GM18498 (cell line): ENCODE measurements at regions not wholly inside any gene's neighbourhood (a gene's known extent, or its start where the extent isn't known, plus 50 kb on each side); places are given as distances from the start of the nearest gene placed in this dataset.

ENCODE experiments used
- ATAC-seq: cut with Tn5 transposase; IDR thresholded peaks from one replicate; pipeline ENCODE4 v1.9.1; 2021; ENCODE audit warnings: mild to moderate bottlenecking, moderate library complexity; ENCODE audit not compliant: unreplicated experiment

DNA sequence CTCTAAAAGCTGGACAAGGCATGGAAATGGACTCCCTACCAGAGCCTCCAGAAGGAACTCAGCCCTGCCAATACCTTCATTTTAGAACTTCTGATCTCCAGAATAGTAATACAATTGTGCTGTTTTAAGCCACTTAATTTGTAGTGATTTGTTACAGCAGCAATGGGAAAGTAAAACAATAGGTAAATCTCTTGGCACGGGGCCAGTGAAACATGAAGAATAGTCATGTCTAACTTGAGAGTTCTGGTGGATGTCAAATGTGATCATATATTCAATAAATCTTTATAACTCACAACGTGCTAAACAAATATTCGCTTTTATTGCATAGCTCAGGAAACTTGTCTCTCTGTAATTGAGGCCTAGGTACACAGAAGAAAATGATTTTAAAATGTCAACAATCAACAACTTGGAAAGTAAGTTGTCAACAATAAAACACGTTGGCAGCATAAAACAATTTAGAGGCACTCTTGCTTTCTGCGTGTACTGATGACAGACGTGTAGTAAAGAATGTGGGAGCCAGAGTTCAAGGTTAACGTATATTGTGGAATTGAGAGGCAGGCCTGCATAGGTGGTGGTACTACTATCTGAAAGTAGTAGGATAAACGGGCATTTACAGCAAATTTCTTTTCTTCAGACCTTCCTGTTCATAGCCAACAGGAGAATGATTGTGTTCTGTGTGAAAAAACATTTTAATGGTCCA, 140.5 kb upstream of the OPRM1 start:
- ATAC-seq = no peak

DNA sequence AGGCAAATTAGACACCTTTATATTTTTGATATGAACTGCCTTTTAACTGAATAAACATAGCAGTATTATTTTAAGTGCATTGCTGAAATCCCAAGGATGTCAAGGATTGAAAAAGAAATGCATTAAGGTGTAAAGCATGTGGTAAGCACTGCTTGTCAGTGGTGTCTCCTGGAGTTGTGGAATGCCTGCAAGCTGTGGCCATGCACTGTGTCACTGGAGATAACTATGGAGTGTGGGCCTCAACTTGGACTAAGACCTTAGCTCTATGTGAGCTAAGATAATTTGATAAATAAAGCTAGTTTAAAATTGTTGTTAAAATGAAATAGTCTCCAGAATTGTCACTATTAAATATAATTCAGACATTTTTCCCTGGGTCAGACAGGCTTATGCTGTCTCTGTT, 156.6 kb upstream of the OPRM1 start:
- ATAC-seq = no peak

DNA sequence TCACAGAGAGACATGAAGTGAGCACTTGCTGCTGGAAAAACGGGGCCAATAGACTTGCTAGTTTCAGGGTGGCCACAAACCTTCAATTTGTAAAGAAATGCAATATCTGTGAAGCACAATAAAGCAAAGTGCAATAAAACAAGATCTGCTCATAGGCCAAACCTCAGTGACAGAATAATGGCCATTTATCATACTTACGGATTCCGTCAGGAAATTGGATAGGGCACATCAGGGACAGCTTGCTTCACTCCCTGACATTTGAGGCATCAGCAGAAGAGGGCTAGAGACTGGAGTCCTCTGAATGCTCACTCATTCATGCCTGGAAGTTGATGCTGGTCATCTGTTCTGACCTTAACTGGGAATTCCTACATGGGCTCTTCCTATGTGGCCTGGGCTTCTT, 165.5 kb upstream of the OPRM1 start:
- no peak for ATAC-seq

DNA sequence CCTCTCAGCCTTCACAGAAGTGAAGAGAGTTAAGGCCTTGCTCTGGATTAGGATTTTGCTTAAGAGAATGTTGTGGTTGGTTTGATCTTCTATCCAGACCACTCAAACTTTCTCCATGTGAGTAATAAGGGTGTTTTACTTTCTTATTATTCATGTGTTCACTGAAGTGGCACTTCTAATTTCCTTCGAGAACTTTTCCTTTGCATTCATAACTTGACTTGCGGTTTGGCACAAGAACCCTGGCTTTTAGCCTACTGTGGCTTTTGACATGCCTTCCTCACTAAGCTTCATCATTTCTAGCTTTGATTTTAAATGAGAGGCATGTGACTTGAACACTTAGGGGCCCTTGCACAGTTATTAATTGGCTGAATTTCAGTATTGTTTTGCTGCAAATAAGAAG, 166.1 kb upstream of the OPRM1 start:
- ATAC-seq = no peak

DNA sequence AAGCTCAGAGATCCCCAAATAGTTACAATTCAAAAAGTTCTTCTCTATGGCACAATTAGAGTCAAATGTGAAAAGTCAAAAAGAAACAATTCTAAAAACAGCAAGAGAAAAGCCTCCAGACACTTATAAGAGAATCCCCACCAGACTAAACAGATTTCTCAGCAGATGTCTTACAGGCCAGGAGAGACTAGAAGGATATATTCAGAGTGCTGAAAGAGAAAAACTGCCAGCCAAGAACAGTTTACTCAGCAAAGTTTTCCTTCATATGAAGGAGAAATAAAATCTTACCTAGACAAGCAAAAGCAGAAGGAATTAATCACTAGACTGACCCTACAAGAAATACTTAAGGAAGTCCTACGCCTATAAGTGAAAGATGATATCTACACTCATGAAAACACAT, 176.1 kb upstream of the OPRM1 start:
- ATAC-seq = no peak

GRCh38 chr6:153862139-153862538, 176.9 kb upstream of the OPRM1 start:
- no peak for ATAC-seq

DNA sequence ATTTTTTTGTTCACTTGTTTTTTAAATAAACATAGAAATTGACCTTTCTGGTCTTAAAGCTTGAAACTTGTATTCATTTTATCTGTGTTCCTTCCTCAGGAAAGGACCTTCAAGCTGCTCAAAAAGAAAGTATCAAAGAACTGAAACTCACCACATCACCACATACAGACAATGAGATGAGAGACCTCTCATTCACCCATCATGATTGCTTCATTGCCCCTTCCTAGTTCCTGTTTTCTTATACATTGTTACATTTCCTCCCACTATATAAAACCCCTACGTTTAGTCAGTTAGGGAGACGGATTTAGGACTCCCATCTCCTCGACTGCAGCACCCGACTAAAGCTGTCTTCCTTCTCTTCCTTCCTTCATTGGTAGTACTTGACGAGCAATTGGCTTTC, 180.5 kb upstream of the OPRM1 start:
- peak; percentile 79 for ATAC-seq

DNA sequence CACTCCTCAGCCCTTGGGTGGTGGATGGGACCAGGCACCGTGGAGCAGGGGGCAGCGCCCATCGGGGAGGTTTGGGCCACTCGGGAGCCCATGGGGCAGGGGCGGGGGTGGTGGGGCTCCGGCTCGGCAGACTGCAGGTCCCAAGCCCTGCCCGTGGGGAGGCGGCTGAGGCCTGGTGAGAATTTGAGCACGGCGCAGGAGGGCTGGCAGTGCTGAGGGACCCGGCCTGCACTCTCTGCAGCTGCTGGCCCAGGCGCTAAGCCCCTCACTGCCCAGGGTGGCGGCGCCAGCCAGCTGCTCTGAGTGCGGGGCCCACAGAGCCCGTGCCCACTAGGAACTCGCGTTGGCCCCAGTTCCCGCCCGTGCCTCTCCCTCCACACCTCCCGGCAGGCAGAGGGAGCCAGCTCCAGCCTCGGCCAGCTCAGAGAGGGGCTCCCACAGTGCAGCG, 182.1 kb upstream of the OPRM1 start:
- ATAC-seq = no peak

- ATAC-seq = no peak
These were observed 186.6 kb upstream of the OPRM1 start for GRCh38 chr6:153852481-153852880.

DNA sequence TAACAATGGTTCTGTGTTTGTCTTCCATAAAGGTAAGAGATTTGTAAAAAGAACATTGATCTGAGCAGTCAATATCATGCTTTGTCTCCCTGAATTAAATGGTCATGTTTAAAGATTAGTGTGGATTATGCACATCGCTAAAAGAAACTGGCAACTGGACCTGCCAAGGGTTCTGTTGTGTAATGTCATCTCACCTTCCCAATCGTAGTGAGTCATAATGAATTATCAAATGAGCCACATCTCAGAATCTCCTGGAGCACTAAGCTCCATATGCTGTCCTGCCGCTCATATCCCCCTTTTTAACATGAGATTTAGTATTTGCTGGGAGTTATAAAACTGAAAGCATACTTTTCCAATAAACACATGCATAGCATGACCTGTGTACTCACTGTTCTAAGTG, 187.0 kb upstream of the OPRM1 start:
- ATAC-seq = no peak

DNA sequence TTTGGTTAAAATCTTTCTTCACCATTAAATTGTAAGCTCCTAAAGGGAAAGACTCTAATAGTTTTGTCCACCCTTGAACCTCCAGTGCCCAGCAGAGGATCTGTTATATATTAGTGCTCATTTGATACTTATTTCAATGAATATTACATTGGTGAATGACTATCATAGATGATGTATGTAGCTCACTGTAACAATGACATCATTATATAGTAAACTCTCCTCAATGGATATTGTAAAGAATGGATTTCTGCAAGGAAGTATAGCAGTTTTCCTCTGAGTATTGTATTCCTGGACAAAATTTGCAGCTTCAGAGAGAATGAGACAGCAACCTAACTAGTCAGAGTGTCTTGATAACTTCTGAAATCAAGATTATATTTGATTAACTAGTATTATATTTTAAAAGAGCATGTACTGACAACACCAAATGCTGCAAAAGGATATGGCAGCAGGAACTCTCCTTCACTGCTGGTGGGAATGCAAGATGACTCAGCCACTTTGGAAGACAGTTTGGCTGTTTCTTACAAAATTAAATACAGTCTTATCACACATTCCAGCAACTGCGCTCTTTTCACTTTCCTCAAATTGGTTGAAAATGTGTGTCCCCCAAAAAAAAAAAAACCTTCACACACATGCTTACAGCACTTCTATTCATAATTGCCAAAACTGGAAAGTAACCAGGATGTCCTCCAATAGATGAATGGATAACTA, 189.8 kb upstream of the OPRM1 start:
- ATAC-seq = no peak

DNA sequence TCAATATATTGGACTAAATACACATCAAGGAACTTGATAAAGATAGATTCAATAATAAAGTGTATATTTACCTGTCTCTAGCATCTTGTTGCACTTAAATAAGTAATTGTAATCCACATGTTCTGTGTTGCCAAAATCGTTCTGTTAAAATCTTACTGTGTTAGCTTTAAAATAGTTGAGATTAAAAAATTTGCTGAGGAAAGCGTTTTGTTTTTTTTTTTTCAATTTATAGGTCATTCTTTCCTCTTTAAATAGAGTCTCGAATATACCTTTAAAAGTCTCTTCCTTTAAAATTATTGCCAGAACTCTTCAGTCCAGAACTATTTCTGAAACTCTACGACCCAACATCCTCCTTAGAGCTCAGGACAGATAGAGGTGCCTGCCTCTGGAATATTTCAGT, 195.6 kb upstream of the OPRM1 start:
- ATAC-seq = no peak

DNA sequence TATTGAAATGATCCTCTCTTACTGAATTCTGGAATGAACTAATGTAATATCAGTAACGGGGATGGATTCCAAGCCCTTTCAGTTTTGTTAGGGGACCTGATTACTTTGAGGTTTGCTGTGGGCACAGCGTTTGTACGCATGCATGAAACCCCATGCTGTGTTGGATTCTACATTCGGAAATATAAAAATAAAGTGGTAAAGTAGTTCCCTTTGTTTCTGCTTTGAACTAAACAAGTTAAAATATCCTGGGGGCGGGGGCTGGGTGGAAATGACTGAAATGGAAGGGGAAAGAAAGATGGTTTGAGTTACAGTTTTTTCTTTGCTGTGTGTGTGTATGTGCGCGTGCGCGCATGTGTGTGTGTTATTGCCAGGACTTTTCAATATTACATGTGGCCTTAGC, 196.5 kb upstream of the OPRM1 start:
- ATAC-seq = no peak

DNA sequence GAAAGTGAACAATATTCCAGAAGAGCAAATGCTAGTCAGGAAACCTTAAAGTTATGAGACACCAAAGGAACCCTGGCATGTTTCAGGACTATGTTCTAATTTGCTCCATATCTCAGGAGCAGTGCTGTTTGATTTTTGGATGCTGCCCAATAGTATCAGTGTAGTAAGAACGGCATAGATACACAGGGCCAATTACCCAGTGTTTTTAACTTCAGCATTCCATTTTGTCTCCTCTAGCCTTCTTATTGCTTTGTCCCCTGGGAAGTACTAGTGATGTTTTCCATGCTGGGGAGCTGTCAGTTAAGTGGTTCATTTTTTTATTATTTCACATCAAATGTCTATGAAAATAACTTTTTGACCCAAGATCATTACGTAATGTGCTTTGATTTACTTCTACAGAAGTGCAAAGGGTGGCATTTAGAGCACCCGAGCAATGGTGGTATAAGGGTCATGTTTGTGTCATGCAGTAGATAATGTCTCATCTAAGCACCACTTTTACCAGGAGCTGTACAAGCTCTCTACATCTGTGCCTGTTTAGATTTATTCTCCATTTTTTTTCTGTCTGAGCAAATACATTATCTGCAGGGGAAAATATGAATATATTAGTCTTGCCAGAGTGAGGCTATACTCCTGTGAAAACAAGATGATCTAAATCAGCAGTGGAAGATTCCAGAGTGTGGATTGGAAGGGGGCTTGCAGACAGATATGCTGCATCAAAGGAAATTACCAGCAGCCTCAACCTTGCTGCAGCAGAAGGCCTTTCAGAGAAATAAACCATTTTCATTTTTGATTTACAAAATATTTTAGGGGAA, 198.8 kb upstream of the OPRM1 start:
- no peak for ATAC-seq

DNA sequence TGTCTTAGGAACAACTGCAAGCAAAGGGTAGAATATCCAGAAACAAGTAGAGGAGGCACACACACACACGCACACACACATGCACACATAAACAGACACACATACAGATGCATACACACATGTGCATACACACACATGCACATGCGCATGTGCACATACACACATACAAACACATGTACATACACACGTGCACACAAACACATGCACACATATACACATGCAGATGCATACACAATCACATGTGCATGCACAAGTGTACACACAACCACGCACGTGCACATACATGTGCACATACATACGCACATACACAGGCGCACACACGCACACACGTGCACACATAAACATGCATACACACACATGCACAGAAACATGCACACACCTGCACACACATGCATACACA, 206.5 kb upstream of the OPRM1 start:
- no peak for ATAC-seq

DNA sequence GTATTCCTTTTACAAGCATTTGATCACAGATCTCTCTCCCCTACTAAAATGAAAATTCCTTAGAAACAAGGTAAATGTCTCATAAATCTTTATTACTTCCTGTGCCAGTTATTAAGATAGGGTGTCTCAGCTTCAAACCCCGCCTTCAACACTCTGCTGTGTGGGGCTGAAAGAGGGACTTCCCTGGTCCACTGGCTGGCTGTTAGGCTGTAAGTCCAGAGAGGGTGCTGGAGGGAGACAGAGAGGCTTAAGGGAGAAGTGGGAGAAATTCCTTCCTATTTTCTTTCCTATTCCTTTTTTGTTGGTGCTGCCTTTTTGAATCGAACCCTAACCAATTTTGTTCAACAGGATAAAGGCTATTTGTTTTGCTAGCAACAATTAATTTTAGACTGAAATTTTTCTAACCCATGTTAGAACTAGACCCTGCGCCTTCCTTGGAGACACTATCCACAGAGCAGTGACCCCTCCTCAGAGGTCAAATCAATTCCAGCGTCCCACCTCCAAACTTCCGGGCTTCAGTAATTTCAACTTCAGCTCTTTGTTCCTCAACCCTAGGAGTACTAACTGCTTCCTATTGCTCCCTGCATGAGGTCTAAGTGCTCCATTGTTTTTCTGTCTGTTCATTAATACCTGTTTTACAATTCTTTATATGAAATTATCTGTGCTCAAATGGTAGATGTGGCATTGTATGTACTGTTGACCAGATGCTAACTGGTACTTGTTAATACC, 207.5 kb upstream of the OPRM1 start:
- ATAC-seq = no peak

GRCh38 chr6:153817173-153817572, 221.9 kb upstream of the OPRM1 start:
- ATAC-seq = no peak

DNA sequence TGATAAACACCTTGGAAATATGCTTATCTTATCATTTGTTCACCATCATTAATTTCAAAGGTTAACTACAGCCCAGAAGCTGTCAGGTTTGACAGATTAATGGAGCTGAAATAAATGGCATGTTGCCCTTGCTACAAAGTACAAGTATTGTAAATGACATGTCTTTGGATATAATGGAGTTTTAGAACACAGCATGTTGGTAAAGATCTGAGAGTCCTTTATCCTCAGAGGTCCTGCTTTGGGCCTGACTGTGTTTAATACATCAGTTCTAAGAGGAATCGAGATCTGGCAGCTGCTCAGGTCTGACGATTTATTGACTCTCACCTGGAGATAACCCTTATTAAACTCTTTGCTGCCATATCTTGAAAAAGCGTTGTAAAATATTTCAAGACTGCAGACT, 222.7 kb upstream of the OPRM1 start:
- ATAC-seq = no peak

DNA sequence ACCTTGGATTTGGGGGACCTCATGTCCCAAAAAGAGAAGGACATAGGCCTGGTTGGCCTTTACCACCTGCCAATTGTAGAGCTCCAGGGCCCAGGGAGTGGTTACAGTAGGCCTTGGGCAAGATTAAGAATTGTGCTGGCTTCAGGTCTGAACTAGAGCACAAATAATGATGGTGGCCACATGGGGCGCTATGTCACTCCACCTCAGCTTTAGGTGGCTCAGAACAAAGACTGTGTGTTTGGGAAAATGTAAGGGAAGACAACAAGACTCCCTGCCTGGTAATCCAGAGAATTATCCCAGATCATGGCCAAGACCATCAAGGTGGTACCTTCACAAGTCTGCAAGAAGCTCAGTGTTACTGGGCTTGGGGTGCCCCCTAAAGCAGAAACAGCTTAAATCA, 224.9 kb upstream of the OPRM1 start:
- ATAC-seq = no peak

- ATAC-seq = no peak
These were observed 234.2 kb upstream of the OPRM1 start for GRCh38 chr6:153804755-153805330.

DNA sequence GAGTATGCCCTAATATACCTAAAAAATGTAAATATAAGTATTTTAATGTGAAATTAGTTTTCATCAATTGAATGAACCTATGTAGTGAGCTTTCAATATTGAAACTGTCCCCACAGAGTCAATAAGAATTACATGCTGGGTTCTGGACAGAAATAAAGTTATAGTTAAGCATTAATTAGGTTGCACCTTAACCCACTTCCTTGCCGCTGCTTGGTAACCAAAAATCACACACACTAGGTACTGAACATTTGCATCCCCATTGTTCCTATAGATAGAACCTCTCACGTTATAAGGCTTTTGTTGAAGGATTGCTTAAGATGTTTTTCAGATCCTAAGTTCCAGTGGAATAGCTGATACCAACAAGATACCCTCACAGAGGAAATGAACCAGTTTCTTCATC, 237.1 kb upstream of the OPRM1 start:
- ATAC-seq = no peak
